ENCODE measurements at regions not wholly inside any gene's neighbourhood (a gene's known extent, or its start where the extent isn't known, plus 50 kb on each side); places are given as distances from the start of the nearest gene placed in this dataset.

- no peak for DNase-seq
Observed at GRCh38 chr9:91102269-91102668, 259.4 kb downstream of the AUH start.

GRCh38 chr9:91103931-91104330 is 257.8 kb downstream of the AUH start:
- DNase-seq: no peak

- DNase-seq: no peak
Observed at GRCh38 chr9:91106415-91107081, 255.2 kb downstream of the AUH start.

- no peak for DNase-seq
Observed at GRCh38 chr9:91111226-91111625, 250.5 kb downstream of the AUH start.

GRCh38 chr9:91111876-91112275 is 249.8 kb downstream of the AUH start:
- DNase-seq: no peak

- DNase-seq: no peak
Observed at GRCh38 chr9:91113016-91113415, 248.7 kb downstream of the AUH start.

- no peak for DNase-seq
Observed at GRCh38 chr9:91114450-91114849, 247.3 kb downstream of the AUH start.

- no peak for DNase-seq
Observed at GRCh38 chr9:91116211-91116610, 245.5 kb downstream of the AUH start.

GRCh38 chr9:91116711-91117110 is 245.0 kb downstream of the AUH start:
- no peak for DNase-seq

GRCh38 chr9:91117474-91117891 is 244.2 kb downstream of the AUH start:
- DNase-seq: no peak

- DNase-seq: no peak
Observed at GRCh38 chr9:91117959-91118703, 243.6 kb downstream of the AUH start.

- no peak for DNase-seq
Observed at GRCh38 chr9:91118704-91119025, 243.1 kb downstream of the AUH start.

- DNase-seq: no peak
Observed at GRCh38 chr9:91119142-91119541, 242.6 kb downstream of the AUH start.

GRCh38 chr9:91119679-91120078 is 242.0 kb downstream of the AUH start:
- no peak for DNase-seq

- DNase-seq: no peak
Observed at GRCh38 chr9:91120200-91120599, 241.5 kb downstream of the AUH start.

- DNase-seq: no peak
Observed at GRCh38 chr9:91122755-91123154, 239.0 kb downstream of the AUH start.

- DNase-seq: no peak
Observed at GRCh38 chr9:91126761-91127445, 234.8 kb downstream of the AUH start.

GRCh38 chr9:91127653-91128052 is 234.1 kb downstream of the AUH start:
- DNase-seq: no peak

GRCh38 chr9:91130796-91131318 is 230.9 kb downstream of the AUH start:
- DNase-seq: no peak

GRCh38 chr9:91131433-91131839 is 230.3 kb downstream of the AUH start:
- no peak for DNase-seq

GRCh38 chr9:91132576-91133073 is 229.1 kb downstream of the AUH start:
- DNase-seq: no peak

- no peak for DNase-seq
Observed at GRCh38 chr9:91134608-91135007, 227.1 kb downstream of the AUH start.

GRCh38 chr9:91137391-91137790 is 224.3 kb downstream of the AUH start:
- DNase-seq: no peak

GRCh38 chr9:91138760-91139159 is 223.0 kb downstream of the AUH start:
- no peak for DNase-seq
